Gastrocnemius medialis (tissue), 4 donors: ENCODE measurements at regions not wholly inside any gene's neighbourhood (a gene's known extent, or its start where the extent isn't known, plus 50 kb on each side); places are given as distances from the start of the nearest gene placed in this dataset.

Experiments
- ATAC-seq, 2 donors: fragments of 150-250 bp; one replicate each; pipeline ENCODE4 v1.9.1; 2016
- DNase-seq, 2 donors: peaks; one replicate each; pipeline ENCODE4 v3.0.0-alpha.2; 2019
- H3K27ac ChIP-seq, 4 donors: fragments of 200-600 bp; sonication (generic); 1 replicate in 1 of 4; 2 replicates in 3 of 4; pipeline ENCODE4 v1.5.1; 2016 to 2018; ENCODE audit warnings: mild to moderate bottlenecking in 2 of 4, moderate library complexity in 1 of 4
- H3K27me3 ChIP-seq, 3 donors: fragments of 200-600 bp; sonication (generic) in 2 of 3; 1 replicate in 1 of 3; 2 replicates in 2 of 3; pipeline versions ENCODE4 v1.5.1 to v1.6.0; 2016 to 2019; ENCODE audit warnings: mild to moderate bottlenecking in 1 of 3, moderate library complexity in 1 of 3
- H3K36me3 ChIP-seq, 2 donors: fragments of 200-600 bp; sonication (generic) in 1 of 2; one replicate each; pipeline ENCODE4 v1.5.1; 2017 to 2018
- H3K4me1 ChIP-seq, 2 donors: fragments of 200-600 bp; sonication (generic) in 1 of 2; one replicate each; pipeline ENCODE4 v1.5.1; 2016 to 2017; ENCODE audit warnings: mild to moderate bottlenecking in 2 of 2
- H3K4me3 ChIP-seq, 4 donors: fragments of 200-600 bp; sonication (generic) in 3 of 4; 1 replicate in 1 of 4; 2 replicates in 3 of 4; pipeline ENCODE4 v1.5.1; 2016 to 2019; ENCODE audit warnings: mild to moderate bottlenecking in 2 of 4
- H3K9me3 ChIP-seq, 3 donors: fragments of 200-600 bp; sonication (generic) in 2 of 3; 1 replicate in 1 of 3; 2 replicates in 2 of 3; pipeline ENCODE4 v1.5.1; 2016 to 2019
- POLR2A ChIP-seq, 2 donors: fragments of 450-650 bp; IDR thresholded peaks; one replicate each; pipeline ENCODE4 v1.6.1; 2017; ENCODE audit warnings: antibody characterized with exemption in 2 of 2, mild to moderate bottlenecking in 2 of 2, moderate library complexity in 2 of 2
- in situ Hi-C, 4 donors: fragments of 200-750 bp; cut with MboI; loops; one replicate each; pipeline versions ENCODE4 v1.15.0 to v1.8.0; 2017; ENCODE audit warnings: low sequenced_read_pairs in 4 of 4
- intact Hi-C: fragments of 100-400 bp; cut with DNase I; formaldehyde crosslinking; loops from one replicate; pipeline ENCODE4 v1.15.1; 2023; ENCODE audit warnings: low total_unique reads
- TF ChIP-seq, protein P1 (sequence below), 5 experiments: fragments of 450-650 bp in 3 of 5; fragments of 200-600 bp in 2 of 5; sonication (generic) in 2 of 5; IDR thresholded peaks in 4 of 5; conservative IDR thresholded peaks in 1 of 5; 1 replicate in 4 of 5; 2 replicates in 1 of 5; pipeline ENCODE4 v1.5.1; 2016 to 2019; ENCODE audit warnings: antibody characterized with exemption in 5 of 5, mild to moderate bottlenecking in 3 of 5, moderate library complexity in 3 of 5

DNA sequence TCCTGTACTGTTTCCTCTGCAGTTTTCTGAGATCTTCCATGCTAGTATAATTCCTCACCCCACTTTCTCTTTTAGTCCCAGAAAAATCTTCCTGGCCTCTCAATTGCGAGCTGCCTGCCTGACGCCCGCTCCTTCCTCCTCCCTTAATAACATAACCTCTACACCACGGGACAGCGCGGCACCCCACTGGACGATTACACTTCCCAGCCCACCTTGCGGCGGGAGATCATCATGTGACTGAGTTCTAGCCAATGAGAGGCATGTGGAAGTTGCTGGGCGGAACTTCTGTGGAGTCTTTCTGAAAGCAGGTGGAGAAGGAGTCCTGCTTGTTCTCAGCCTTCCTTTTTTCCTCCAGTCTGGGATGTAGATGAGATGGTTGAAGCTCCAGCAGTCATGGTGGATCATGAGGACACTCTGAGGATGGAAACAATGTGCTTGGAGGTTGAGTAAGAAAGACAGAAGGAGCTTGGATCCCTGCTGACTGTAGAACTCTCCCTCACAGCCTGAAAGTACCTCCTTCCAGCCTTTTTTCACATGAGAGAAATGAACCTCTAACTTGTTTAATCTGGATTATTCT, 133.6 kb upstream of the VRK1 start:
- TF ChIP-seq POLR2A (IDR thresholded peaks at IDR 0.05) = no peak
- TF ChIP-seq, protein P1, sequence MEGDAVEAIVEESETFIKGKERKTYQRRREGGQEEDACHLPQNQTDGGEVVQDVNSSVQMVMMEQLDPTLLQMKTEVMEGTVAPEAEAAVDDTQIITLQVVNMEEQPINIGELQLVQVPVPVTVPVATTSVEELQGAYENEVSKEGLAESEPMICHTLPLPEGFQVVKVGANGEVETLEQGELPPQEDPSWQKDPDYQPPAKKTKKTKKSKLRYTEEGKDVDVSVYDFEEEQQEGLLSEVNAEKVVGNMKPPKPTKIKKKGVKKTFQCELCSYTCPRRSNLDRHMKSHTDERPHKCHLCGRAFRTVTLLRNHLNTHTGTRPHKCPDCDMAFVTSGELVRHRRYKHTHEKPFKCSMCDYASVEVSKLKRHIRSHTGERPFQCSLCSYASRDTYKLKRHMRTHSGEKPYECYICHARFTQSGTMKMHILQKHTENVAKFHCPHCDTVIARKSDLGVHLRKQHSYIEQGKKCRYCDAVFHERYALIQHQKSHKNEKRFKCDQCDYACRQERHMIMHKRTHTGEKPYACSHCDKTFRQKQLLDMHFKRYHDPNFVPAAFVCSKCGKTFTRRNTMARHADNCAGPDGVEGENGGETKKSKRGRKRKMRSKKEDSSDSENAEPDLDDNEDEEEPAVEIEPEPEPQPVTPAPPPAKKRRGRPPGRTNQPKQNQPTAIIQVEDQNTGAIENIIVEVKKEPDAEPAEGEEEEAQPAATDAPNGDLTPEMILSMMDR (IDR thresholded peaks at IDR 0.05 in 4 of 5, conservative IDR thresholded peaks at IDR 0.05 in 1 of 5) = no peak
- Histone ChIP-seq H3K4me3 (no peak overlapping the region), H3K27me3 (no peaks in the 10 kb centered on the region), H3K27ac (no peak overlapping the region), H3K4me1 (no peaks in the 10 kb centered on the region), H3K9me3 (no peaks in the 10 kb centered on the region), H3K36me3 (no peaks in the 10 kb centered on the region)
- DNase-seq (no peak), ATAC-seq (no peak)
- intact Hi-C loops (no loop called here), in situ Hi-C loops (no loop called here)

DNA sequence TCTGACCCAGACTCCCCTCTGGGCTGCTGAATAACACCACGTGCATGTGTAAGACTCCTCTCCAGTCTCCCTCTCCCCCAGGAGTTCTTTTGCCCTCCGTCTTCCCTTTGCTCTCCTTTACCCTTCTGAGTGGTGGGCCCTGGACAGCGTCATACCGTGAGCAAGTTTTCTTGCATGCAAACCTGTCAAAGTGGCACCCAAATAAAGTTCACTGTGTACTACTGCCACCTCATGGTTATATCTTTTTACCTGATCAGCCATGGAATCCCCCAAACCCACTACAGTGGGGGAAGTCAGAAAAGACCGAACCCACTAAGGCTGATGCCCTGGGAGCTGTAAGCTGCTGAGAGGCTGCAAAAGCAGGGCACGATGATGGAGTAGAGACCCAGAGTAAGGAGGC, 131.1 kb upstream of the VRK1 start:
- Histone ChIP-seq H3K27ac (no peak overlapping the region), H3K9me3 (no peaks in the 10 kb centered on the region), H3K27me3 (no peaks in the 10 kb centered on the region), H3K4me3 (no peak overlapping the region), H3K36me3 (no peaks in the 10 kb centered on the region), H3K4me1 (no peaks in the 10 kb centered on the region)
- in situ Hi-C loops (no loop called here), intact Hi-C loops (no loop called here)
- DNase-seq = no peak
- TF ChIP-seq, protein P1 (IDR thresholded peaks at IDR 0.05 in 4 of 5, conservative IDR thresholded peaks at IDR 0.05 in 1 of 5) = no peak
- TF ChIP-seq POLR2A (IDR thresholded peaks at IDR 0.05) = no peak
- no peak for ATAC-seq

DNA sequence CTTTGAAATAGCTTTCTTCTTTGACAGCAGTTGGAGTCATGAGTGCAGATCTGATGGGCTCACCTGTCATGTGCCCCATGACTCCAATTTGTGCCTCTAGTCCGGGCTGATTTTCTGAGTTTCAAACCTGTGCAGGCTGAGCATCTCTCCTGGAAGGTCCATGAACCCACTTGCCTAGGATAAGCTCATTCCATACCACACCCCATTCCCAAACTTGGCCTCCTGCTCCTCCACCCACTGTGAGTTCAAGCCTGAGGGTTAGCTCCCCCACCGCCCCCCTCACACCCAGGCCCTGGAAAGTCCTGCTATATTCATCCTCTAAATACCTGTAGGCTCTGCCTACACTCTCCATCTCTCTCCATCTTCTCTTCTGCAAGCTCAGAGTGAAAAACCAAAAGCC, 126.8 kb upstream of the VRK1 start:
- H3K4me3 ChIP-seq = no peak overlapping the region
- ATAC-seq (no peak), DNase-seq (no peak)
- in situ Hi-C loops (no loop called here), intact Hi-C loops (no loop called here)
- H3K27ac ChIP-seq = no peak overlapping the region
- no peaks in the 10 kb centered on the region for H3K27me3 ChIP-seq
- no peaks in the 10 kb centered on the region for H3K36me3 ChIP-seq
- H3K9me3 ChIP-seq = no peaks in the 10 kb centered on the region
- H3K4me1 ChIP-seq = no peaks in the 10 kb centered on the region
- TF ChIP-seq POLR2A (IDR thresholded peaks at IDR 0.05) = no peak
- TF ChIP-seq, protein P1 (IDR thresholded peaks at IDR 0.05 in 4 of 5, conservative IDR thresholded peaks at IDR 0.05 in 1 of 5) = no peak

DNA sequence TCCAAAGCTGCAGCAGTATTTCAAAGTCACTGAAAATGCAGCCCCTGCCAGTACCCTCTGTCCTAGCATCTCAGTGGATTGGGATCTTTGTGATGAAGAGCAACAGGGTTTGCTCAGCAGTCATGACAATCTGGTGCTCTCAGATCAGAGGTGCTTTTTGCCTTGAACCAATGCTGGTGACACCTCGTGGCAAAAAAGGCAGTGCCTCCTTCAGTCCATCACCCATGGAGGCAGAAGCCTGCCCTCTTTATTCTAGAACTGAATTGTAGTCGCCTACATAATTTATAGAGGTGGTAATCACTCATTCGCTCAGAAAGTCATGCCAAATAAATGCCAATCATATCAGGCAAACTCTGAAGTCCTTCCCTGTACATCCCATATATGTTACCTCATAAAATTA, 126.0 kb upstream of the VRK1 start:
- intact Hi-C loops (no loop called here), in situ Hi-C loops (no loop called here)
- no peak for ATAC-seq
- Histone ChIP-seq H3K36me3 (no peaks in the 10 kb centered on the region), H3K4me3 (no peak overlapping the region), H3K27me3 (no peaks in the 10 kb centered on the region), H3K27ac (no peak overlapping the region), H3K4me1 (no peaks in the 10 kb centered on the region), H3K9me3 (no peaks in the 10 kb centered on the region)
- DNase-seq = no peak
- no peak for TF ChIP-seq POLR2A (IDR thresholded peaks at IDR 0.05)
- TF ChIP-seq, protein P1 (IDR thresholded peaks at IDR 0.05 in 4 of 5, conservative IDR thresholded peaks at IDR 0.05 in 1 of 5) = no peak

DNA sequence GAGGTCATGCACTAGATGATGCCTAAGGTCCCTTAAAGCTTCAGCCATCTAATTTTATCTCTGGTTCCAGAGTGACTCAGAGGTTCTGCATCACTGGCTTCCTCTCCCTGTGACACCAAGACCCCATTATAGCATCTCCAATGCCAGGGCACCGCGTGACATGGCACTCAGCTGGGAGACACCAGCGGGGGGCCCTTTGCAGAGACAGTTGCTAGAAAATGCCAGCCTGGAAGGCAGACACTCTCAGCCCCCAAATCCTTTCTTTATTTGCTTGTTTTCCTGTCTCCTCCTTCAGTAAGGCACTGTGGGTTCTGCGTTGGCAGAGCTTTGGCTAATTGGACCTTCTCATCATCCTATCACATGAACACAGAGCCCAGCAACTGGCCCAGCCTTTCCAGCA, 123.5 kb upstream of the VRK1 start:
- Histone ChIP-seq H3K4me1 (no peaks in the 10 kb centered on the region), H3K4me3 (no peak overlapping the region), H3K9me3 (no peaks in the 10 kb centered on the region), H3K27me3 (no peaks in the 10 kb centered on the region), H3K36me3 (no peaks in the 10 kb centered on the region), H3K27ac (no peak overlapping the region)
- TF ChIP-seq, protein P1 (IDR thresholded peaks at IDR 0.05 in 4 of 5, conservative IDR thresholded peaks at IDR 0.05 in 1 of 5) = no peak
- no peak for TF ChIP-seq POLR2A (IDR thresholded peaks at IDR 0.05)
- ATAC-seq = no peak
- intact Hi-C loops = no loop called here
- DNase-seq = no peak
- in situ Hi-C loops = no loop called here
